IMR-90 (cell line): ENCODE measurements at regions not wholly inside any gene's neighbourhood (a gene's known extent, or its start where the extent isn't known, plus 50 kb on each side); places are given as distances from the start of the nearest gene placed in this dataset.

Experiments used
- ATAC-seq: fragments of 200-7000 bp; cut with Tn5 transposase; 2 replicates; pipeline ENCODE4 v1.9.1; 2020; ENCODE audit warnings: low read depth, mild to moderate bottlenecking, moderate library complexity
- BruUV-seq: library from RNA; stranded (reverse); fragments of 400-500 nt; replicated peaks from 2 replicates; lab custom pipeline; 2021; lab: Mats Ljungman, UMichigan
- CTCF ChIA-PET: fragments of 300-600 bp; formaldehyde crosslinking; extraction: SDS; loops from one replicate; lab custom pipeline; 2021; ENCODE audit warnings: antibody characterized with exemption; lab: Yijun Ruan, JAX
- POLR2A ChIA-PET: fragments of 300-600 bp; sonication (Branson Sonifier 250); formaldehyde crosslinking; loops from one replicate; lab custom pipeline; 2022; ENCODE audit warnings: antibody characterized with exemption; ENCODE audit not compliant: unreplicated experiment; lab: Charles Lee
- DNase-seq: peaks from one replicate; pipeline ENCODE4 v3.0.0; 2013
- H2AFZ ChIP-seq: replicated peaks from 2 replicates; pipeline ENCODE3; 2013; ENCODE audit warnings: low read length, mild to moderate bottlenecking; ENCODE audit not compliant: poor library complexity
- H2AK5ac ChIP-seq: 2 replicates; pipeline ENCODE4 v1.6.1; 2013; ENCODE audit warnings: low read depth, low read length, inconsistent platforms
- H2AK9ac ChIP-seq: replicated peaks from 2 replicates; pipeline ENCODE3; 2013; ENCODE audit warnings: mild to moderate bottlenecking, low read depth, low read length, moderate library complexity; ENCODE audit not compliant: poor library complexity
- H2BK120ac ChIP-seq: 2 replicates; pipeline ENCODE4 v1.6.1; 2013; ENCODE audit warnings: low read depth, low read length, inconsistent platforms
- H2BK15ac ChIP-seq: 3 replicates; pipeline ENCODE4 v1.6.1; 2013; ENCODE audit warnings: low read depth, low read length, inconsistent platforms
- H2BK20ac ChIP-seq: 2 replicates; pipeline ENCODE4 v1.6.1; 2013; ENCODE audit warnings: low read depth, mild to moderate bottlenecking, inconsistent platforms, low read length, moderate library complexity
- H2BK5ac ChIP-seq: 2 replicates; pipeline ENCODE4 v1.6.1; 2013; ENCODE audit warnings: mild to moderate bottlenecking, low read depth, low read length, inconsistent platforms; ENCODE audit not compliant: poor library complexity, severe bottlenecking
- H3K14ac ChIP-seq: replicated peaks from 2 replicates; pipeline ENCODE4 v1.6.1; 2013; ENCODE audit warnings: low read depth, low read length, inconsistent platforms
- H3K18ac ChIP-seq: 2 replicates; pipeline ENCODE4 v1.6.1; 2013; ENCODE audit warnings: low read depth, low read length, control low read depth
- H3K23ac ChIP-seq: 2 replicates; pipeline ENCODE4 v1.6.1; 2013; ENCODE audit warnings: low read depth, low read length, inconsistent platforms
- H3K27ac ChIP-seq: 2 replicates; pipeline ENCODE4 v1.5.1; 2013; ENCODE audit warnings: mild to moderate bottlenecking, control low read depth, low read length; ENCODE audit not compliant: insufficient read depth
- H3K27me3 ChIP-seq: 2 replicates; pipeline ENCODE4 v1.6.1; 2013; ENCODE audit warnings: low read length; ENCODE audit not compliant: control insufficient read depth, insufficient read depth
- H3K36me3 ChIP-seq: 2 replicates; pipeline ENCODE4 v1.6.1; 2013; ENCODE audit warnings: low read length, mixed read lengths; ENCODE audit not compliant: control insufficient read depth, insufficient read depth
- H3K4ac ChIP-seq: 2 replicates; pipeline ENCODE4 v1.6.1; 2013; ENCODE audit warnings: low read depth, low read length, inconsistent platforms
- H3K4me1 ChIP-seq: 2 replicates; pipeline ENCODE4 v1.6.1; 2013; ENCODE audit warnings: low read length, mixed read lengths; ENCODE audit not compliant: control insufficient read depth, insufficient read depth
- H3K4me2 ChIP-seq: 2 replicates; pipeline ENCODE4 v1.6.1; 2013; ENCODE audit warnings: low read depth, mild to moderate bottlenecking, control low read depth, low read length, moderate library complexity
- H3K4me3 ChIP-seq: 2 replicates; pipeline ENCODE4 v1.5.1; 2013; ENCODE audit warnings: low read depth, mild to moderate bottlenecking, control low read depth, low read length, moderate library complexity; ENCODE audit not compliant: insufficient read depth
- H3K56ac ChIP-seq: 2 replicates; pipeline ENCODE4 v1.6.1; 2013; ENCODE audit warnings: low read length, inconsistent platforms; ENCODE audit not compliant: insufficient read depth; ENCODE audit errors: extremely low read depth
- H3K79me1 ChIP-seq, 2 experiments: 2 replicates each; pipeline ENCODE4 v1.6.1; 2013; ENCODE audit warnings: low read length in 2 of 2, inconsistent platforms in 1 of 2, low read depth in 1 of 2
- H3K9ac ChIP-seq: 2 replicates; pipeline ENCODE4 v1.6.1; 2013; ENCODE audit warnings: low read depth, low read length, control low read depth
- H3K9me1 ChIP-seq: 2 replicates; pipeline ENCODE4 v1.6.1; 2013; ENCODE audit warnings: low read length, inconsistent platforms; ENCODE audit not compliant: insufficient read depth
- H3K9me3 ChIP-seq: 2 replicates; pipeline ENCODE4 v1.6.1; 2013; ENCODE audit warnings: low read length; ENCODE audit not compliant: control insufficient read depth, insufficient read depth
- H4K20me1 ChIP-seq: 2 replicates; pipeline ENCODE4 v1.6.1; 2013; ENCODE audit warnings: low read length, inconsistent platforms; ENCODE audit not compliant: insufficient read depth
- H4K5ac ChIP-seq: 2 replicates; pipeline ENCODE4 v1.6.1; 2013; ENCODE audit warnings: mild to moderate bottlenecking, low read depth, low read length, control low read depth
- H4K8ac ChIP-seq, 2 experiments: 2 replicates each; pipeline ENCODE4 v1.6.1; 2013; ENCODE audit warnings: low read depth in 2 of 2, low read length in 2 of 2, control low read depth in 1 of 2, inconsistent platforms in 1 of 2
- H4K91ac ChIP-seq: 2 replicates; pipeline ENCODE4 v1.6.1; 2013; ENCODE audit warnings: low read depth, low read length, inconsistent platforms; ENCODE audit not compliant: insufficient read depth
- BHLHE40 ChIP-seq: fragments of 150-350 bp; IDR thresholded peaks from 2 replicates; pipeline ENCODE4 v1.6.1; 2016; ENCODE audit warnings: mild to moderate bottlenecking, low read depth, low read length
- CEBPB ChIP-seq: IDR thresholded peaks from 2 replicates; pipeline ENCODE4 v1.6.1; 2012; ENCODE audit warnings: low read depth, low read length, improper control_type of control experiment
- POLR2A ChIP-seq: IDR thresholded peaks from 2 replicates; pipeline ENCODE4 v1.6.1; 2012; ENCODE audit warnings: mild to moderate bottlenecking, low read depth, low read length
- RFX5 ChIP-seq: IDR thresholded peaks from 2 replicates; pipeline ENCODE4 v1.8.0; 2012; ENCODE audit warnings: low read depth, mild to moderate bottlenecking, low read length, moderate library complexity
- WGBS, 2 experiments: methylation state at CpG; one replicate each; pipeline versions ENCODE4 v1.1.5 to v1.1.7; 2013; ENCODE audit warnings: missing lambda C conversion rate in 2 of 2; ENCODE audit not compliant: insufficient read length in 1 of 2; ENCODE audit errors: extremely low coverage in 2 of 2; 5-methylcytosine and 5-hydroxymethylcytosine counted together
- dilution Hi-C: fragments of 300-500 bp; cut with HindIII; formaldehyde crosslinking; loops from one replicate; pipeline ENCODE4 v1.14.3; 2018; ENCODE audit warnings: low sequenced_read_pairs; ENCODE audit not compliant: unreplicated experiment
- in situ Hi-C: fragments of 300-500 bp; cut with MboI; formaldehyde crosslinking; loops from 3 replicates; pipeline ENCODE4 v1.14.3; 2019; ENCODE audit warnings: low sequenced_read_pairs, inconsistent platforms, mixed read lengths
- intact Hi-C: fragments of 100-400 bp; cut with micrococcal nuclease; formaldehyde crosslinking; loops from 2 replicates; pipeline ENCODE4 v1.10.0; 2022
- TF ChIP-seq, protein P1 (sequence below): conservative IDR thresholded peaks from 2 replicates; pipeline ENCODE4 v1.5.1; 2012; ENCODE audit warnings: mild to moderate bottlenecking, low read depth, low read length, improper control_type of control experiment

DNA sequence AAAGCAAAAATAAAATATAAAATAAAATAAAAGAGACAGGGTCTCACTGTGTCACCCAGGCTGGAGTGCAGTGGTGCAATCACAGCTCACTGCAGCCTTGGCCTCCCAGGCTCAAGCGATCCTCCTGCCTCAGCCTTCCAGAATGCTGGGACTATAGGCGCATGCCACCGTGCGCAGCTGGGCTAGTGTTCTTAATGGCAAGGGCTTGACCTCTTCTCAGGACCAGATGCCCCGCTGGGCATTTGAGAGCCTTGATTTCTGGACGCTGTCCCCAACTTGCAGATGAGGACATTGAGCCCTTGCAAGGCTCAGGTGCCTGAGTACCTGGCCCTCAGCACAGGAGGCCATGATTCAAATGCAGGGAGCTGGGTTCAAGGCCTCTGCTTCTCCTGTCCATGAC, 82.6 kb downstream of the DHCR7 start:
- in situ Hi-C loops (no loop called here), dilution Hi-C loops (no loop called here), intact Hi-C loops (no loop called here)
- no peak overlapping the region for H4K91ac ChIP-seq
- no peak overlapping the region for H3K4me3 ChIP-seq
- no peak overlapping the region for H2BK15ac ChIP-seq
- H3K36me3 ChIP-seq = no peaks in the 10 kb centered on the region
- no peak overlapping the region for H2AK9ac ChIP-seq
- H3K9me3 ChIP-seq = peaks cover 5% of the 10 kb centered on the region; the same call in 1 of the 2 replicates
- H3K9ac ChIP-seq = no peak overlapping the region
- H2AK5ac ChIP-seq = no peak overlapping the region
- 71% methylated on average over 3 of the region's 6 CpGs; no CpG with 5 or more reads in 1 of the 2 experiments for WGBS, 2 experiments
- no peak for TF ChIP-seq CEBPB
- TF ChIP-seq, protein P1, sequence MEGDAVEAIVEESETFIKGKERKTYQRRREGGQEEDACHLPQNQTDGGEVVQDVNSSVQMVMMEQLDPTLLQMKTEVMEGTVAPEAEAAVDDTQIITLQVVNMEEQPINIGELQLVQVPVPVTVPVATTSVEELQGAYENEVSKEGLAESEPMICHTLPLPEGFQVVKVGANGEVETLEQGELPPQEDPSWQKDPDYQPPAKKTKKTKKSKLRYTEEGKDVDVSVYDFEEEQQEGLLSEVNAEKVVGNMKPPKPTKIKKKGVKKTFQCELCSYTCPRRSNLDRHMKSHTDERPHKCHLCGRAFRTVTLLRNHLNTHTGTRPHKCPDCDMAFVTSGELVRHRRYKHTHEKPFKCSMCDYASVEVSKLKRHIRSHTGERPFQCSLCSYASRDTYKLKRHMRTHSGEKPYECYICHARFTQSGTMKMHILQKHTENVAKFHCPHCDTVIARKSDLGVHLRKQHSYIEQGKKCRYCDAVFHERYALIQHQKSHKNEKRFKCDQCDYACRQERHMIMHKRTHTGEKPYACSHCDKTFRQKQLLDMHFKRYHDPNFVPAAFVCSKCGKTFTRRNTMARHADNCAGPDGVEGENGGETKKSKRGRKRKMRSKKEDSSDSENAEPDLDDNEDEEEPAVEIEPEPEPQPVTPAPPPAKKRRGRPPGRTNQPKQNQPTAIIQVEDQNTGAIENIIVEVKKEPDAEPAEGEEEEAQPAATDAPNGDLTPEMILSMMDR = no peak
- TF ChIP-seq BHLHE40 = no peak
- no peak for TF ChIP-seq RFX5
- TF ChIP-seq POLR2A = no peak
- DNase-seq = no peak
- H3K4ac ChIP-seq = no peak overlapping the region
- H2BK5ac ChIP-seq = no peak overlapping the region
- no peak overlapping the region for H3K18ac ChIP-seq
- CTCF ChIA-PET = no interaction called here
- no TSS peak for BruUV-seq
- no peak overlapping the region for H3K27ac ChIP-seq
- H2AFZ ChIP-seq = no peak overlapping the region
- H4K5ac ChIP-seq = no peak overlapping the region
- H3K23ac ChIP-seq = no peak overlapping the region
- H4K20me1 ChIP-seq = no peaks in the 10 kb centered on the region; the same call in 1 of the 2 replicates
- peaks cover 20% of the 10 kb centered on the region; the same call in 1 of the 2 replicates for H3K27me3 ChIP-seq
- no peak overlapping the region for H2BK120ac ChIP-seq
- no peaks in the 10 kb centered on the region for H3K79me1 ChIP-seq
- no peak overlapping the region for H3K4me2 ChIP-seq
- H4K8ac ChIP-seq = no peak overlapping the region
- no peaks in the 10 kb centered on the region for H3K9me1 ChIP-seq
- no peak overlapping the region for H3K14ac ChIP-seq
- no peak overlapping the region for H3K56ac ChIP-seq
- H2BK20ac ChIP-seq = no peak overlapping the region
- POLR2A ChIA-PET = no interaction called here
- H3K4me1 ChIP-seq = no peaks in the 10 kb centered on the region
- ATAC-seq = no peak
